Activated CD4-positive, alpha-beta T cell treated with anti-CD3 and anti-CD28 coated beads, Interleukin-2, amount 10 ng/mL, durations not matched to agents 24 days and 14 days (primary cell): ENCODE measurements at regions not wholly inside any gene's neighbourhood (a gene's known extent, or its start where the extent isn't known, plus 50 kb on each side); places are given as distances from the start of the nearest gene placed in this dataset.

ENCODE experiments used
- DNase-seq: peaks from one replicate; pipeline ENCODE4 v3.0.0; 2022
- H3K27ac Mint-ChIP-seq: one replicate; pipeline ENCODE4 v1.8.0; 2022; ENCODE audit warnings: mild to moderate bottlenecking, mixed read lengths
- H3K27me3 Mint-ChIP-seq: one replicate; pipeline ENCODE4 v1.8.0; 2022; ENCODE audit warnings: mixed read lengths
- H3K36me3 Mint-ChIP-seq: one replicate; pipeline ENCODE4 v1.8.0; 2022; ENCODE audit warnings: low read depth, mild to moderate bottlenecking, mixed read lengths
- H3K4me1 Mint-ChIP-seq: one replicate; pipeline ENCODE4 v1.8.0; 2021; ENCODE audit warnings: mixed read lengths
- H3K4me3 Mint-ChIP-seq: one replicate; pipeline ENCODE4 v1.8.0; 2022; ENCODE audit warnings: mild to moderate bottlenecking, moderate library complexity, mixed read lengths
- H3K9me3 Mint-ChIP-seq: one replicate; pipeline ENCODE4 v1.8.0; 2021; ENCODE audit warnings: mixed read lengths
- intact Hi-C: fragments of 100-400 bp; cut with micrococcal nuclease; formaldehyde crosslinking; loops from one replicate; pipeline ENCODE4 v1.15.1; 2023

GRCh38 chr10:124346831-124347230 lies 71.9 kb downstream of the OAT start:
- Mint-ChIP-seq H3K27ac (no peak overlapping the region), H3K4me3 (no peak overlapping the region), H3K4me1 (peaks cover 3% of the 10 kb centered on the region), H3K27me3 (no peaks in the 10 kb centered on the region), H3K36me3 (no peaks in the 10 kb centered on the region), H3K9me3 (no peaks in the 10 kb centered on the region)
- intact Hi-C loops: no loop called here
- DNase-seq: no peak

GRCh38 chr10:124345521-124345920 lies 73.2 kb downstream of the OAT start:
- intact Hi-C loops: no loop called here
- H3K4me1 Mint-ChIP-seq: peaks cover 11% of the 10 kb centered on the region
- H3K27ac Mint-ChIP-seq: no peak overlapping the region
- H3K4me3 Mint-ChIP-seq: no peak overlapping the region
- no peaks in the 10 kb centered on the region for H3K27me3 Mint-ChIP-seq
- no peaks in the 10 kb centered on the region for H3K9me3 Mint-ChIP-seq
- no peak for DNase-seq
- H3K36me3 Mint-ChIP-seq: no peaks in the 10 kb centered on the region

DNA sequence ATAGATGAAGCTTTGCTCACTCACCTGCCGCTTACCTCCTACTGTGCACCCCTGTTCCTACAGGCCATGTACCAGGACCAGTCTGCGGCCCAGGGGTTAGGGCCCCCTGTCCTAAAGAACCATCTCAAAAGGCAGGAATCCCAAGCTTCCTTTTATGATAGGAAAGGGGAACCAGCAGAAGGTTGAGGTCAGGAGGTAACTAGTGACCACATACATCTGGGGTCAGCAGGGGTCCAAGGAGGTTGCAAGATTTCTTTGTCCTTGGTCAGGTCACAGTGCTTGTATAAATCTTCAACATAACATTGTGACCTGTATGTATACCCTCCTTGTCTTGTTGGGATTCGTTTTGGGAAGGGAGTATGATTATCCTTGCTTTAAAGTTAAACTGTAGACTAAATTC lies 73.8 kb downstream of the OAT start:
- intact Hi-C loops: no loop called here
- Mint-ChIP-seq H3K27ac (no peak overlapping the region), H3K36me3 (no peaks in the 10 kb centered on the region), H3K4me3 (no peak overlapping the region), H3K27me3 (no peaks in the 10 kb centered on the region), H3K9me3 (no peaks in the 10 kb centered on the region), H3K4me1 (peaks cover 11% of the 10 kb centered on the region)
- no peak for DNase-seq

DNA sequence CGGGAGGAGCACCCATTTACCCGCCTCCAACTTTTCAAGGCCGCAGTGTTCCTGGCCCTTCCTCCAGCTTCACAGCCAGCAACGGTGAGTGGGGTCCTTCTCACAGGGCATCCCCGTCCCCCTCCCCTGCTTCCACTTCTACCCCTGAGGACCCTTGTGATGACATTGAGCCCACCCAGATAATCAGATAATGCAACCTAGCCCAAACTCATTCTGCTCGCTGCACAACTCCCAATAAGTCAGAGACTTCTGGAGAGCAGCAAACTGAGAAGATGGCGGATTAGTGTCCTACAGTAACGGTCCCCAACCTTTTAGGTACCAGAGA lies 74.5 kb downstream of the OAT start:
- DNase-seq: no peak
- H3K9me3 Mint-ChIP-seq: no peaks in the 10 kb centered on the region
- H3K27me3 Mint-ChIP-seq: no peaks in the 10 kb centered on the region
- H3K4me1 Mint-ChIP-seq: peaks cover 11% of the 10 kb centered on the region
- intact Hi-C loops: no loop called here
- H3K36me3 Mint-ChIP-seq: no peaks in the 10 kb centered on the region
- no peak overlapping the region for H3K27ac Mint-ChIP-seq
- H3K4me3 Mint-ChIP-seq: no peak overlapping the region

DNA sequence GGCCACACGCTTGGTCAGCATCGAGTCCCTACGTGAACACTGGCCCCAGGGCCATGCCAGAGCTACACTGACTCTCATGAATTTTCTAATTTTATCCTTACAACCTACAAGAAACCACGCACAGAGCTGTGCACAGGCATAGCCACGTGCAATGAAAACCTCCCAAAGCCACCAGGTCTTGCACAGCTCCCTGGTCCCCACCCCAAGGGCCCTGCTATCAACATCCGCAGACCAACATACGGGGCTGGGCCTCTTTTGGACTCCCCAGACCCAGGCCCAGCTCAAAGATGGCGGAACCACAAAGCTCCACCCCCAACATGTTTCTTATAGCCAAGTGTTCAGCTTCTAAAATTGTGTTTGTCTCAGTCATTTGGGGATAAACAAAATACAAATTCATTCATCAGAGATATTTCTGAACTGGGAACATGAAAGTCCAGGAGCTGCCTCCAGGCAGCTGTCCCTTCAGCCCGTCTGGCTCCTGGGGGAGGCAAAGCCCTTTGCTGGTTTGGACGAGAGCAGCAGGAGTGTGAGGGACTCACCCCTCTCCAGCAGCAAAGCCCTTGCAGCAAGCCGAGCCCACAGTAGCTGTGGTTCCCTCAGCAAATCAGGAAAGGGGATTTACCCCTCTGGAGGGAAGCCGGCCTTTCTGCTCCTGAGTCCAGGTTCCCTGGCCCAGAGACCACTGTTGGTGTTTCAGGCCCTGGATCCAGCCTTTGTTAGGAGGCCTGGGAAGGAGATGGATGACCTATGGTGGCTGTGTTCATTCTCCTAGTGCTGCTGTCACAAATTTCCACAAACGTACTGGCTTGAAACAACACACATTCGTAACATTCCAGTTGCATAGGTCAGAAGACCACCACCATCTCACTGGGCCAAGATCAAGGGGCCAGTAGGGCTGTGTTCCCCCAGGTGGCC lies 75.1 kb downstream of the OAT start:
- no peaks in the 10 kb centered on the region for H3K27me3 Mint-ChIP-seq
- H3K9me3 Mint-ChIP-seq: no peaks in the 10 kb centered on the region
- no peaks in the 10 kb centered on the region for H3K36me3 Mint-ChIP-seq
- peaks cover 11% of the 10 kb centered on the region for H3K4me1 Mint-ChIP-seq
- DNase-seq: no peak
- H3K27ac Mint-ChIP-seq: no peak overlapping the region
- no peak overlapping the region for H3K4me3 Mint-ChIP-seq
- intact Hi-C loops: no loop called here

- intact Hi-C loops: no loop called here
These were observed 75.9 kb downstream of the OAT start for GRCh38 chr10:124342821-124343170.

GRCh38 chr10:124342136-124342820 lies 76.4 kb downstream of the OAT start:
- Mint-ChIP-seq H3K27ac (peak overlapping the region; percentile 28), H3K4me3 (no peak overlapping the region), H3K9me3 (no peaks in the 10 kb centered on the region), H3K36me3 (no peaks in the 10 kb centered on the region), H3K4me1 (peaks cover 11% of the 10 kb centered on the region), H3K27me3 (no peaks in the 10 kb centered on the region)
- intact Hi-C loops: no loop called here
- no peak for DNase-seq

More at GRCh38 chr10:124342821-124343170, 75.9 kb downstream of the OAT start:
- no peaks in the 10 kb centered on the region for H3K9me3 Mint-ChIP-seq
- no peaks in the 10 kb centered on the region for H3K36me3 Mint-ChIP-seq
- no peak overlapping the region for H3K4me3 Mint-ChIP-seq
- peaks cover 11% of the 10 kb centered on the region for H3K4me1 Mint-ChIP-seq
- no peaks in the 10 kb centered on the region for H3K27me3 Mint-ChIP-seq
- no peak overlapping the region for H3K27ac Mint-ChIP-seq
- no peak for DNase-seq

GRCh38 chr10:124341768-124342135 lies 77.0 kb downstream of the OAT start:
- peak overlapping the region; percentile 28 for H3K27ac Mint-ChIP-seq
- H3K4me3 Mint-ChIP-seq: no peak overlapping the region
- H3K27me3 Mint-ChIP-seq: no peaks in the 10 kb centered on the region
- peaks cover 11% of the 10 kb centered on the region for H3K4me1 Mint-ChIP-seq
- no peaks in the 10 kb centered on the region for H3K36me3 Mint-ChIP-seq
- intact Hi-C loops: no loop called here
- no peaks in the 10 kb centered on the region for H3K9me3 Mint-ChIP-seq
- DNase-seq: peak; percentile 75

GRCh38 chr10:124340033-124340760 lies 78.5 kb downstream of the OAT start:
- H3K4me3 Mint-ChIP-seq: no peak overlapping the region

GRCh38 chr10:124339119-124340032 lies 79.3 kb downstream of the OAT start:
- DNase-seq: no peak
- Mint-ChIP-seq H3K9me3 (no peaks in the 10 kb centered on the region), H3K4me1 (peaks cover 11% of the 10 kb centered on the region), H3K4me3 (no peak overlapping the region), H3K36me3 (no peaks in the 10 kb centered on the region), H3K27me3 (peaks cover 4% of the 10 kb centered on the region), H3K27ac (no peak overlapping the region)
- intact Hi-C loops: no loop called here

More at GRCh38 chr10:124340033-124340760, 78.5 kb downstream of the OAT start:
- Mint-ChIP-seq H3K27ac (no peak overlapping the region), H3K9me3 (no peaks in the 10 kb centered on the region), H3K36me3 (no peaks in the 10 kb centered on the region), H3K27me3 (peaks cover 2% of the 10 kb centered on the region), H3K4me1 (peaks cover 11% of the 10 kb centered on the region)
- no peak for DNase-seq
- intact Hi-C loops: no loop called here

DNA sequence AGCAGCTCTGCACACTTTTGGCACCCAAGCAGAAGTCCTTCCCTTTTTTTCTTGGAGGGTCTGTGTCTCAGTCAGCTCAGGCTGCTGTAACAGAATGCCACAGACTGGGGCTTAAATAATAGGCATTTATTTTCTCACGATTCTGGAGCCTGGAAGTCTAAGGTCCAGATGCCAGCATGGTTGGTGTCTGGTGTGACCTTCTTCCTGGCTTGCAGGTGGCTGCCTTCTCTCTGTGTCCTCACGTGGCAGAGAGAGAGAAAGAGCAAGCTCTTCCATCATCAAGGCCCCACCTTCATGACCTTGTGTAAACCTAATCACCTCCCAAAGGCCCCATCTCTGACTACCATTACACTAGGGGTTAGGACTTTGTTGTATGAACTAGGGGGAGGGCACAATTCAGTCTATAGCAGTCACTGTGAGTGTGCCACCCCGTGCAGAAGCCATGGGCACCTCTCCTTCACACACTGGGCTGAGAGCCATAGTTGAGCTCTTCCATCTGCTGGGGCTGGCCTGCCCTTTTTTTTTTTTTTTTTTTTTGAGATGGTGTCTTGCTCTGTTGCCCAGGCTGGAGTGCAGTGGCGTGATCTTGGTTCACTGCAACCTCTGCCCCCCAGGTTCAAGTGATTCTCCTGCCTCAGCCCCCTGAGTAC lies 80.3 kb downstream of the OAT start:
- intact Hi-C loops: no loop called here
- H3K4me3 Mint-ChIP-seq: no peak overlapping the region
- H3K27me3 Mint-ChIP-seq: peaks cover 6% of the 10 kb centered on the region

DNA sequence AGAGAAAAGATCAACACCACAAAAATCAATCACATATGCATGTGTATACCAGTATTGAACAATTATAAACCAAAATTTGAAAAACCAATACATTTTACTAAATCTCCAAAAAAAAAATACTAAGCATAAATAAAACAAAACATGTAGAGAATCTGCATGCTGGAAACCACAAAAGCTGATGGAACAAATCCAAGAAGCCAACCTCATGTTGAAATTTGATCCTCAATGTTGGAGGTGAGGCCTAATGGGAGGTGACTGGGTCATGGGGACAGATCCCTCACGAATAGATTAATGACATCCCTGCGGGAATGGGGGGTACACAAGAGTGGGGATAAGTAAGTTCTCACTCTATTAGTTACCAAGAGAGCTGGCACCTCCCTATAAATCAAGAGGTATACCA lies 82.5 kb downstream of the OAT start:
- Mint-ChIP-seq H3K27ac (no peak overlapping the region), H3K4me3 (no peak overlapping the region), H3K4me1 (peaks cover 3% of the 10 kb centered on the region), H3K9me3 (peaks cover 13% of the 10 kb centered on the region), H3K36me3 (no peaks in the 10 kb centered on the region), H3K27me3 (peaks cover 18% of the 10 kb centered on the region)
- no peak for DNase-seq
- intact Hi-C loops: no loop called here

More for the DNA sequence above, 80.3 kb downstream of the OAT start:
- H3K9me3 Mint-ChIP-seq: no peaks in the 10 kb centered on the region
- peaks cover 11% of the 10 kb centered on the region for H3K4me1 Mint-ChIP-seq
- H3K36me3 Mint-ChIP-seq: no peaks in the 10 kb centered on the region
- no peak for DNase-seq
- H3K27ac Mint-ChIP-seq: no peak overlapping the region

DNA sequence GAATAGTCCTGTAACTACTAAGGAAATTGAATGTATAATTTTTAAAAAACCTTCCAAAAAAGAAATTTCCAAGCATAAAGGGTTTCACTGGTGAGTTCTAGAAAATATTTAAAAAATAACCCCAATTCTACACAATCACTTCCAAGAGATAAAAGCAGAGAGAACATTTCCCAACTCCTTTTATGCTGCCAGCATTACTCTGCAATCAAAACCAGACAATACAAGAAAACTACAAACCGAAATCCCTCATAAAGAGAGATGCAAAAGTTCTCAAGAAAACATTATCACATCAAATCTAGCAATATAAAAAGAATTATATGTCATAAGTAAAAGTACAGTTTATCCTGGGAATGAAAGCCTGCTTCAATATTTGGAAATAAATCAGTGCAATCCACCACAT lies 84.8 kb downstream of the OAT start:
- H3K27ac Mint-ChIP-seq: no peak overlapping the region
- no peak for DNase-seq
- no peak overlapping the region for H3K4me3 Mint-ChIP-seq
- H3K27me3 Mint-ChIP-seq: peaks cover 20% of the 10 kb centered on the region
- H3K9me3 Mint-ChIP-seq: peaks cover 13% of the 10 kb centered on the region
- intact Hi-C loops: no loop called here
- H3K4me1 Mint-ChIP-seq: peaks cover 3% of the 10 kb centered on the region
- no peaks in the 10 kb centered on the region for H3K36me3 Mint-ChIP-seq
